DMS 273 (cell line): ENCODE measurements at regions not wholly inside any gene's neighbourhood (a gene's known extent, or its start where the extent isn't known, plus 50 kb on each side); places are given as distances from the start of the nearest gene placed in this dataset.

Source experiments
- DNase-seq: peaks from one replicate; lab custom pipeline; 2025; ENCODE audit not compliant: unreplicated experiment; lab: John Stamatoyannopoulos, UW

DNA sequence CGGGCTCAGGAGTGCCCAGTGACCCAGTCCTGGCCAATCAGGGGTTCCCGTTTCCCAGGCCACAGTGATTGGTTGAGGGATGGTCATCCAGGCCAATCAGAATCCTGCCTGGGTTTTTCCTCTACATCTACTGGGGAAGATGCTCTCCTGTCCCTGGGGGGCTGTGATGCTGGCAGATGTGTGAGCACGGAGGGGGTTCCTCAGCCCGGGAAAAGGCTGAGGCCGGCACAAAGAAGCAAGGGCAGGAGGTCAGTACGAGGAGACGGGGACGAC, 171.2 kb downstream of the CTTN start:
- no peak for DNase-seq

DNA sequence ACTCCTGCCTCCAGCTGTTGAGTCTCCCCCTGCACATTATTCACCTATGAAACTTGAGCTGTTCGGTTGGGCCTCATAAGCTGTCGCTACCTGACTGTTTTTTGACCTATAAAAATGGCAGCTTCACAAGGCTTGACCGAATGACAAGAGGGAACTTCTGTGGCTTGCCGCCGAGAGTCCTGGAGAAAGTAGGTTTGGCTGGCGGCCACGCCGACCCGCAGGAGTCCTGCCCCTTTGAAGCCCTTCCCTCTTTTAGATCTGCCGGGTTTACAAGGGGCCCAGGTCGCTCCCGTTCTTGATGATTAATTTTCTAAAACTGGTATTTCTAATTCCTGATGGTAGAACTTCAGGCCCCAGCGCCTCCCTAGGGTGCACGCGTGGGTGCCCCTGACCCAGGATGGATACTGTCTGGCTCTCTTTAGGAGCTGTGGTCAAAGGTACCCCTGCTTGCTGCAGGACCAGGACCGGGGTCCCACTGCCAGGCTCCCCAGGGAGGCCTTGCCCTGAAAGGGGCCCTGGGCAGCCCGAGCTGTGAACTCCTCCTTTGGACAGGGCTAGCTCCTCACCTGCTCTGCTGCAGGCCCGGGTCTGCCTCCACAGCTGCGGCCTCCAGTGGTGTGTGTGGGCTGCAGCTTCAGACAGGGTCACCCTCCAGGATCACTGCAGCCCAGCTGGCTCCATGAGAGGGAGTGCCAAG, 171.8 kb downstream of the CTTN start:
- DNase-seq, result no peak

DNA sequence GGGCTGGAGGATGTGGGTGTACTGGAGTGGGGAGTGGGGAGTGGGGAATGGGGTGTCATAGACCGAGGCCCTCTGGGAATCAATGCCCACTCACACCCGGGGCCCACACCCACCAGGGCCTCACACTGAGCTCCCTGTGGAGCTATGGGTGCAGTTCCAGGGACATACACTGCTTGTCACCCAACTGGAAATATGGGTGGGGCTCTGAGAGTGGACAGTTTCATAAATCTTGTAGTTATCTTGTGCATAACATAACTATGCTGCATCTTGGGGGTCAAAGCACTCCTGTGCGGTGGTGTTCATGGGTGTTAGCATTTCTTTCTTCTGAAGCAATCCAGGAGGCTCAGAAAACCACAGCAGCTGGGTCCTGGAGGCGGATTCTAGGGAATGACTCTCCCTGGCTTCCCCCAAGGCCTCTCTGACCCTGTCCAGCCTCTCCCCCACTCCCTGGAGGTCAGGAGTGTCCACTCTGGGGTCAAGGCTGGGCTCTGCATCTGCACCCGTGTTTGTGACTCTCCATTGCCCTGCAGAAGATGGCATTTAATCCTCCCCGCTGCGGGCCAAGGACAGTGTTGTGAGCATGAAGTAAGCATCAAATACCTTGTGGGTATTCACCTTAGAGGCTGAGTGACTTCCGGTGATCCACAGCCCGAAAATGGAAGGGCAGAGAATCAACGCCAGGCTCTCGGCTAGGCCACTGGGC, 172.5 kb downstream of the CTTN start:
- DNase-seq, result no peak

DNA sequence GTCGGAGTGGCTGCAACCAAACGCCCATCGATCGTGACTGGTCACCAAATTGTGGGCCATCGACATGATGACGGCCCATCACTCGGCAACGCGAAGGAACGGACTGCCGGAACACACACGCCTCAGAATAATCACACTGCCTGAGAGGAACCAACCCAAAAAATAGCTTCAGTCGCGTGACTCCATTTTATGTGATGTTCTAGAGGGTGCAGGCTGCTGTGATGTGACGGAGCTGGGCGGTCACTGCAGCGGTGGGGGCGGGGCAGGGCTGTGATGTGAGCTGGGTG, 174.6 kb downstream of the CTTN start:
- no peak for DNase-seq

DNA sequence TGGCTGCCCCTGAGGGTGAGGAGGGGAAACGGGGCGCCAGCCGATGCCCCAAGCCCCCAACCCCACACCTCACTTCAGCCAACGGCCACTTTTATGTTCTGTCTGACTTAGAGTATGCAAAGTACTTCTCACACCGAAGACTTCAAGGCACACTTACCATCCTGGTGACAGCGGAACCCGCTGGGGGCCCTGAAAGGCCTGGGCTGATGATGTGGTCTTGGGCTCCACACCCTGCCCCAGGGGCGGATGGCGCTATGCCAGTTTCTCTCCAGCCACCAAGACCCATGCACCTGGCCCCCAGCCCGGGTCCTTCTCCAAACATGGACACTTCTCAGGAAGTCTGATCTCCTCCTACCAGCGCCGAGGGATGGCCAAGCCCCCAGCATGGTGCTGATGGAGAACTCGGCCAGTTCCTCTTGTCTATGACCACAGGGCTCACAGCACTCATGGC, 175.4 kb downstream of the CTTN start:
- no peak for DNase-seq

DNA sequence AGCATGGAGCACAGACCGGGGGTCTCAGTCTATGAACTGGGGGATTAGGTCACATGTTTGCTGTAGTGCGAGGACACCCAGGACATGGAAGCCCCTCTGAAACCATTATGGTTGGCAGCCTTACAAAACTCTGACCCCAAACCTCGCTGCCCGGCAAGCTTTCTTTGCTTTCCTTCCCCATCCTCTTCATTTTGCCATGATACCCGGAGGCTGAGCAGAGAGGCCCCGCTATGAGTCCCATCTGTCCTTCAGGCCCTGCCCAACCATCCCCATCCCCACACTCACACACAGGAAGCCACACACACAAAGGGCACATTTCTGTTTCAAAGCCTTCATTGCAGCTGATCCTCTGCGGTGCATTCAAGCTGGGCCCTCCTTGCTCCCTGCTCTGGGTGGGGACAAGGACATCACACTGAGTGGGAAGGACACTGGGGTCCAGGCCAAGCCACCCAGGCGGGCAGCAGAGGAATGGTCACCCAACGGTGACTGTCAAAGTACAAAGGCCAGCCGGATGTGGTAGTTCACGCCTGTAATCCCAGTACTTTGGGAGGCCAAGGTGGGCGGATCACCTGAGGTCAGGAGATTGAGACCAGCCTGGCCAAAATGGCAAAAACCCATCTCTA, 176.5 kb downstream of the CTTN start:
- DNase-seq, result no peak

DNA sequence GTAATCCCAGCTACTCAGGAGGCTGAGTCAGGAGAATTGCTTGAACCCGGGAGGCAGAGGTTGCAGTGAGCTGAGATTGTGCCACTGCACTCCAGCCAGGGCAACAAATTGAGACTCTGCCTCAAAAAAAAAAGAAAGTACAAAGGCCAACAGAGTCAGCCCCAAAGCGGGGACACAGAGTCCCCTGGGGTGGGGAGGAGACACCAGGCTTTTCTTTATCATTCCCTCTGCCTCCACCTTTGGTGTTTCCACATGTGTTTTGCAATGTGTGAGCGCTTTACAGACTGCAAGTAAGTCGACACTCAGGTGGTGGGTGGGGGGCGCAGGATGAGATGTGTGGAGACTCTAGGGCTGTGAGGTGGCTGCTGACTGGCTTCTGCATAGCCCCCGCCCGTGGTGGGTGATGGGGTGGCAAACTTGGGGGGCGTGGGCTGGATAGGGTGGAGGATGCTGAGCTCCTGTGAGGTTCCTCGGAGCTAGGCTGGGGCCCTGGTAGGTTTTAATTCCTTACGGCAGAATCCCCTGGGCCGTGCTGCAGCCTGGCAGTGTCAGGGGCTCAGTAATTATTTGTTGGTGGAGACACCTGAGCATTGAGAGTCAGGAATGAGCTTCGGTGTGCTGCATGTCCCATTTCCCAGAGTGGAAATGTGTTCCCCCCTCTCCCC, 177.2 kb downstream of the CTTN start:
- no peak for DNase-seq

DNA sequence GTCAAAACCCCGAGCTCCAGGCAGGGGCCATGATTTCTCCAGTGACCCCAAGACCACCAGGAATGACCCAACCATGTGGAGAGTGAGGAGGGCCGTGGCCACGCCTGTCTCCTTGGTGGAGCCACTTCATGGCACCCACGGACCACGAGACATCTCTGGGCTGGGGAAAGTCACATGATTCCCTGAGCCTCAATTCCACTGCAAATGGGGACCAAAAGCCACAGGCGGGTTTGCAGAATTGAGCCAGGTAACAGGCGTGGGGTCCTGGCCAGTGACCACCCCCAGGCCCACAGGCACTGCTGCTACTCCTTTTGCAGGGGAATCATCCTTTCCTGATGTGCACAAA, 178.9 kb downstream of the CTTN start:
- DNase-seq, result no peak

DNA sequence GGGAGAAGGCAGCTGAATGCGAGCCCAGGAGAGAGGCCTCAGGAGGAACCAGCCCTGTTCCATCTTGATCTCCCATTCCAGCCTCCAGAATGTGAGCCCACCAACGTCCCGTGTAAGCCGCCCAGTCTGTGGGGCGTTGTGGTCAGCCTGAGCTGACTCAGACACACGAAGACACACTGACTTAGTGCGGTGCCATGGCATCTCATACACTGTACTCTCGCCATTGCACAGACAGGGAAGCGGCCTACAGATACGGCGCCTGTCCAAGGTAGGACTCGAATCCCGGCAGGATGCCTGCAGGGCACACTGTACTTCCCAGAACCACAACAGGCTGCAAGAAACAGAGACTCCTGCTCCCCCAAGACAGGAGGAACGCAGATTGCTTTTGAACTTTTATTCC, 179.6 kb downstream of the CTTN start:
- no peak for DNase-seq

DNA sequence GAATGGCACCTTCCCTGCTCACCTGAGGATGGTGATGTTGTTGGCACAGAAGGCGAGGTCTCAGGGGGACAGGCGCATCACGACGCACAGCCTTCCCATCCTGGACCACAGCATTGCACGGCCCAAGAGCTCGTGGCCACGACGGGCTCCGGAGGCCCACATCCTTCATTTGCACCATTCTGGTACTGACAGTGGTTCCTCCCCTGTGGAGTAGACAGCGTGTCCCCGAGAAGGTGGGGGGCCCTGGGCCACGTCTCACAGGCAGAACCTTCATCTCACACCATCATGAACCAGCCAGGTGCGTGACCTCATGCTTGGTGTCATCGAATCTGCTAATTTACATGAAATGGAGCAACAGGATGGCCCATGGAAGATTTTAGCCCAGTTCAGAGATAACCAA, 180.0 kb downstream of the CTTN start:
- DNase-seq, result no peak

DNA sequence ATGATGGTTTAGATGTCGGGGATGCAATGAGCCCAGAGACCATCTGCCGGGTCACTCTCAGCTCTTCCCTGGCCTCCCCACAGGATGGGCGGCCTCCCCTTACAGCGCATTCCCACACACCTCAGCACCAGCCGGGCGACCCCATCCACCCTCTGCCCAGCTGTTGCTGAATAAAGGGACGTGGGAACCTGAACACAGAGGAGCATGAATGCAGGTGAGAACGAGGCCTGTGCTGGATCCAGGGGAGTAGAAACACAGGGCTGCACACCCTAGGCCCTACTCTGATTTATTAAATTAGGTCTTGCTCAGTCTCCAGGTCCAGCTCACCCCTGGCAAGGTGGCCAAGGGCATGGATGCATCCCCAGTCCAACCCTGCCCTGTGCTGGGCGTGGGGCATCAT, 180.5 kb downstream of the CTTN start:
- DNase-seq, result no peak

DNA sequence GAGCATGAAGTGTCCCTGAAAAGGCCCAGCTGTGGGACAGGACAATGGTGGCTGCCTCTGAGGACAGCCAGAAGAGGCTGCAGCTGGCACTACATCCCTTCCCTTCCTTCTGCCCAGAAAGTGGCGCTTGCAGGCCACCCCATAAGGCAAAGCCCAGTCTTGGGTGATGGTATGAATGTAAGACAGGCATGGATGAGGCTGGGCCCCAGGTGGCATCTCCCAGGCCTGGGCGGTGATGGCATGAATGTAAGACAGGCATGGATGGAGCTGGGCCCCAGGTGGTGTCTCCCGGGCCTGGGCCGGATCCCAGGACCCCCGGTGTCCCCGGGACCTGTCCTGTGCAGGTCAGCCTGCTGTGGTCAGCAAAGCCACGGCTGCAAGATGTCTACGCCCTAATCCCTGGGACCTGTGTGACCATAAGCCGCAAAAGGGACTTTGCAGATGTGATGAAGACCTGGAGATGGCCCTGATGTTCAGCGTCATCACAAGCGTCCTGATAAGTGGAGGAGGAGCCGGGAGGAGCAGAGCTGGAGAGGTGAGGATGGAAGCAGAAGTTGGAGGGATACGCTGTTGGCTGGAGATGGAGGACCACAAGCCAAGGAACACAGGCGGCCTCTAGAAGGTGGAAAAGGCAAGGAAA, 181.1 kb downstream of the CTTN start:
- no peak for DNase-seq

DNA sequence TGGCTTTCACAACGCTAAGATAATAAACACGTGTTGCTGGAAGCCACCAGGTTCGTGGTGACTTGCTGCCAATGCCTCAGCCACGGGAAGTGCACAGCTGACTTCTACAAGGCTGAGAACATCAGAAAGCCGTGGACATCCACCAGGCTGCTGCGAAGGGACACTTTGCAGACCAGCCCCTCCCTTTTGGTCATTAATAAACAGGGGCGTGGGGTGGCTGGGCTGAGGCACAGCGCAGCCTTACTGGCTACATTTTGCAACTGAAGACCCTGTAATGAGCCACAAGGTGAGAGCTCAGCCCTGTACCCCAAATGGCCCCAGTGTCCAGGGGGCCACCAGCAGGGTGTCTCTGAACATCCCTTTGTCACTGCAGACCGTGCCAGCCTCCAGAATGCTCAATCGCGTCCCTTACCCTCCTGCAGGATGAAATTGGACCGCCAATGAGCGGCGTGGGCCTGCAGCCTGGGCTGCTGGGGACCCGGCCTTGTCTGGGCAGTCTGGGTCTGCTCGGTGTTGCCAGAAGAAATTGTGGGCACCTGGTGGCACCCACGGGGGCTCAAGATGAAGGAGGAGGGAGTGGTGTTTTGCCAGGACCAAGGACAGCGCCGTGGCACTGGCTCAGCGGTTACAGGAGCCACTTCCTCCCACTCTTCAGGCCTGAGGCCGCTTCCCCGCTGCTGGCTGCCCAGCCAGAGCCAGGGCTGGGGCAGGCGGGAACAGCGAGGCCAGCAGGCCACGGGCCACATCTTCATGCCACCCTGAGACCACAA, 181.9 kb downstream of the CTTN start:
- DNase-seq, result no peak

DNA sequence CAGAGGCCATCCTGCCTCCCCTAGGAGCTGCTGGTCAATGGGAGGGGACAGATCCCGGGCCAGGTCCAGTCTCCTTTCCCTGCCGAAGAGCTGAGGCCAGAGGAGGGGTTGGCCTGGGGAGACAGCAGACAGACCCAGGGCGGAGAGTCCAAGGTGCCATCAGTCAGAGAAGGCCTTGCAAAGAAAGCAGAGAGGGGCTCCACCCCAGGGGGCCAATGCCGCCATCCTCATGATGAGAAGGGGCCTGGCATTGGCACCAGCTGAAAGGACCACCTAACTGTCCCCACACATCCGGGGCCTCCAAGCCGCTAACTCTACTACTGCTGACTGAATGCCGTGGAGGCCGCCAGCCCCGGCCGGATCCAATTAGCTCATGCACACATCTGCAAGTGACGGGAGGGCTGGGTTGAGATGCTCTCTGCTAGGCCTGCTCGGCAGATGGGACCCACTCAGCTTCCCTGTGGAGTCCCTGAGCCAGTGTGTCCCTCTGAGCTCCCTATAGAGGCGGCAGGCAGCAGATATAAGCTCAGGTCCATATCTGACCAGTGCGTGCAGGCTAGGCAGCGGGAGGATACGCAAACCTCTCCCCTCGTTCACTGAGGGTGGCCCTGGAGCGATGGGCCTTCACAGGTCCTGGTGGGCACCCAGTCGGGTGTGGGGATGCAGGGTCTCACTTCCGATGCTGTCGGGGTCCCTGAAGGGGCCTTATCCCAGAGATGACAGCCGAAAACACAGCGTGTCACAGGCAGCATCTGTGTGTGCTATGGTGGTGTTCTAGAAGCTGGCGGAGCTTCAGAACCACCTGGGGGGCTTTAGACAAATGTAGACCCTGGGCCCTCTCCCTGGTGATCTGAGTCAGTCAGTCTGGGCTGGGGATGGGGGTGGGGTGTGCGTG, 183.9 kb downstream of the CTTN start:
- DNase-seq, result no peak

DNA sequence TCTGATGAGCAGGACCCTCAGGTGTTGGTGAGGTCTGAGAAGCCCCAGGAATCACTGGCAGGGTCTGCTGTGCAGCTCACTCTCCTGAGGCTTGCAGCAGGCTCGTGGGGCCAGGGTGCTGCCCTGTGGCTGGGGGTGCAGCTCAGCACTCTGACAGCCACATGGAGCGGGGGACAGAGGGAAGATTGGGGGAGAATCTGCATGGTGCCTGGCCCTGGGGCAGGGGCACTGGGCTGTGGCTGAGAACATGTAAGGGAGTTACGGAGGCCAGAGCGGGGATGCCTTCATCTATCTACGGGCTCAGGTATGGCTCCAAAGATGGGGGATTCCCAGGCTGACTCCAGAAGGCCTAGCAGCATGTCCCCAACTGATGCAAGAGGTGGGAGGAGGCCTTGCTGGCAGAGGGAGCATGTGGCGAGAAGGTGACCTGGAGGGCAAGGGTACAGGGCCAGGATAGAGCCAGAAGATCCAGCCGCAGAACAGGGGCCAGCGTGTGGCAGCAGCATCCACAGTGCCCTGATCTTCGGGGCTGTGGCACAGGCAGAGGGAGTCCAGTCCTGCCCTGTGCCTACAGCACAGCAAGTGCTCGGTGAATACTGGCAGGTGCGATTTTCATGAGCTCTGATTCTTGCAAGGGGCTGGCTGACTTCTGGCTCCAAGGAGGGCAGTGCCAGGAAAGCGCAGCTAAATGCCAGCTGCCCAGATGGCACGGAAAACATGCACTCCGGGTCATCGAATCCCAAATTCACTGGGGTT, 184.7 kb downstream of the CTTN start:
- DNase-seq, result peak; percentile 15

DNA sequence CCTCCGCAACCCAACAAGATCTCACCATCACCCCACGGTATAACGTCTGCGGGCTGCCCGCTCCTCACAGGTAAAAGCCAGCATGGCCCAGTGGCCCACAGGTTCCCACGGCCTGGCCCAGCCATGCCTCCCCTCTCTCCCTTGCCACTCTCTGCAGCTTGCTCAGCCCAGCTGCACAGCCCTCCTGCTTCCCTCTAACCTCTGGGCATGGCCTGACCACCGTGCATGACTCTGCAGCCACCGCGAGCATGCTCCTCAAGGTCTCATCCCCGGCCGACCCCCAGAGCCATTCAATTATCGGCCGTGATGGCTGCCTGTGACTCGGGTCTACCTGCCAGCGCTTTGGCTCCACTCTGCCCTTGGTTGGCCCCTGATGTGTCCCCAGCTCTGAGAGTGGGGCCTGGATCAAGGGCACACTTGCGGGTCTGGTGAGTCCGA, 185.5 kb downstream of the CTTN start:
- no peak for DNase-seq

DNA sequence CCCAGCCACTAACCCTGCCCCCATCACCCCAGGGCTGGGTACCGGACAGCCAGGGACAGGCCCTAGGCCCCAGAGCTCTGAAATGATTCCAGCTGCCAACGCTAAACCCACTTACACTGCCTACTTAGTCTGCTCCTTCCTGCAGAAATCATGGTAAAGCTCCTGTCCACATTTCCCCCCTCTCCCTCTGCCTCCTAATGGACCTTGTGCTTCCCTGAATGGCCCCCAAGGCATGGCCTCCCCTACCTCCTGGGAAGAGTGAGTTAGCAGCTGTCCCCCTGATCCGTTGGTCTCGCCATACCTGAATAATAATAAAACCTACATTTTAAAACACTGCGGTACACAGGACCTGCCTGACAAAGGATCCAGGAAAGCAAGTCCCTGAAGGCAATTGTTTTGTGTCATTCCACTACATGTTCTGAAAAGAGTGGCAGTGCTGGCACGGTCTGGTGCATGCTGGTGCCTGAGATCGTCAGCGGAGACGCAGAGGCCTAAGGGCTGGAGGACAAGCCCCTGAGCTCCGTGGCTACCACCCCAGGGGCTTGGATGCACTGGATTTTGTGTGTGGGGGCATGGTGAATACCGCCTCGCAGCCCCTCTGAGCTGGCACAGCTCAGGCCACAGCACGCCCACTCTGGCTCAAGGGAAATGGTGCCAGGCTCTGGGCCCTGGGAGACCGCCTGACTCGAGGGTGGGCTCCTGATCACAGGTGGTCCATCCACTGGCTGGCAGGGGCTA, 186.3 kb downstream of the CTTN start:
- no peak for DNase-seq

DNA sequence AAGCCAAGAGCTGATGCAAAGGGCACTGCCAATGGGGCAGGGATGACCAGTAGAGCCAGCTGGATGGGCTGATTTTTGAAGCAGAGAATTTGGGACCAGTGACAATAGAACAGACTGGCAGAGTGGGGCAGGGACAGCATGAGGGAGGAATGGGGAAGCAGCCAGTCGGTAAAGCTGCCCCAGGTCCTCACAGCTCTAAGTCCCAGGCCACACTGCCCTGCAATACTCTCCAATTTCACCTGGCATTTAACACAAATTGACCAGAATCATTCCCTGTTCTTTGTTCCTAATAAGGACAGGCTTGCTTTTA, 186.9 kb downstream of the CTTN start:
- DNase-seq, result no peak
